T-helper 17 cell (primary cell): ENCODE measurements at regions not wholly inside any gene's neighbourhood (a gene's known extent, or its start where the extent isn't known, plus 50 kb on each side); places are given as distances from the start of the nearest gene placed in this dataset.

ENCODE experiments used
- ATAC-seq: fragments of 150-1000 bp; cut with Tn5 transposase; 2 replicates; pipeline ENCODE4 v1.10.0; 2021; ENCODE audit warnings: mild to moderate bottlenecking, moderate library complexity
- DNase-seq, 3 donors: peaks; one replicate each; pipeline versions ENCODE4 v3.0.0 to v3.0.0-alpha.2; 2020 to 2021
- H3K9me3 ChIP-seq: one replicate; pipeline ENCODE4 v1.7.0; 2013; ENCODE audit warnings: low read length, mild to moderate bottlenecking; ENCODE audit not compliant: control insufficient read depth, poor library complexity, severe bottlenecking
- H3K27ac Mint-ChIP-seq: one replicate; pipeline ENCODE4 v1.8.0; 2022; ENCODE audit warnings: mild to moderate bottlenecking, moderate library complexity, mixed read lengths
- H3K27me3 Mint-ChIP-seq: one replicate; pipeline ENCODE4 v1.8.0; 2022; ENCODE audit warnings: mixed read lengths
- H3K36me3 Mint-ChIP-seq: one replicate; pipeline ENCODE4 v1.8.0; 2022; ENCODE audit warnings: low read depth, mixed read lengths
- H3K4me1 Mint-ChIP-seq: one replicate; pipeline ENCODE4 v1.8.0; 2022; ENCODE audit warnings: mild to moderate bottlenecking, mixed read lengths
- H3K4me3 Mint-ChIP-seq: one replicate; pipeline ENCODE4 v1.8.0; 2022; ENCODE audit warnings: mild to moderate bottlenecking, moderate library complexity, mixed read lengths

DNA sequence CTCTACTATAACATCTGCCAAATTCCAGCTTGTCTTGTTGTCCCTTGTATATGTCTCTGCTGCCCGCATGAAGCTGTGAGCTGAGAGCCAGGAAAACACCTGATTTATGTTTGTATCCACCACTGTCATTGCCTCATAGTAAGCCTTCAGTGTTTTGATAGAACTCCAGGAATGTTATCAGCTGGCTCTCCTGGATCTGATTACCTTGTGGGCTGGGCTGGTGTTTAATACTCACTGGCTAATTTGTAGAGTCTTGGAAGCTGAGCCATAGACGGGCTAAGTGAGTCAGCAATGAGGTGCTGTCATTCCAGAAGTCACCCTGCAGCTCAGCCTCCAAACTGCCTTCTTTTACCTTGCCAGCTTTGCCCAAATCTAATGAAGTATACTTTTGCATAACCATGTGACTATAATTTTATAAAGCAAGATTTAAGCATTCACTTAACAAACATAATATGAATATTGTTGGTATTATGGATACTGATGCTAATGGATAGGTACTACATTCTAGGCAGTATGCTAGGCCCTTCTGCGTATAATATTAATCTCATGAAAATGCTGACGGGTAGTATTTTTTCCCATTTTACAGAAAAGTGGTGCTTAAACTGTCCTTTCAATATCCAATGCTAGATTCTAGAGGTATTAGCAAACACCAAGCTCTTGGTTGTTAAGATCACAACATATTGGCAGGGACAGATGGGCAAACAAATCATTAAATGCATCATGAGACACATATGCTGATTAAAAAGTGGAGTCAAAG, 62.7 kb upstream of the GATA6 start:
- peaks cover 2% of the 10 kb centered on the region for H3K9me3 ChIP-seq
- Mint-ChIP-seq H3K4me1 (no peaks in the 10 kb centered on the region), H3K27ac (no peak overlapping the region), H3K4me3 (no peak overlapping the region), H3K36me3 (peaks cover 3% of the 10 kb centered on the region), H3K27me3 (no peaks in the 10 kb centered on the region)
- DNase-seq (no peak), ATAC-seq (no peak)

- peaks cover 3% of the 10 kb centered on the region for H3K36me3 Mint-ChIP-seq
- H3K27me3 Mint-ChIP-seq: no peaks in the 10 kb centered on the region
- no peaks in the 10 kb centered on the region for H3K4me1 Mint-ChIP-seq
- no peak for DNase-seq
- no peak overlapping the region for H3K27ac Mint-ChIP-seq
- H3K4me3 Mint-ChIP-seq: no peak overlapping the region
- no peaks in the 10 kb centered on the region for H3K9me3 ChIP-seq
- no peak for ATAC-seq
Observed at GRCh38 chr18:22108674-22109073, 60.7 kb upstream of the GATA6 start.

- DNase-seq (no peak), ATAC-seq (no peak)
- peaks cover 3% of the 10 kb centered on the region for H3K36me3 Mint-ChIP-seq
- no peaks in the 10 kb centered on the region for H3K27me3 Mint-ChIP-seq
- no peak overlapping the region for H3K4me3 Mint-ChIP-seq
- no peaks in the 10 kb centered on the region for H3K4me1 Mint-ChIP-seq
- no peak overlapping the region for H3K27ac Mint-ChIP-seq
- H3K9me3 ChIP-seq: no peaks in the 10 kb centered on the region
Observed at GRCh38 chr18:22109535-22109934, 59.9 kb upstream of the GATA6 start.

DNA sequence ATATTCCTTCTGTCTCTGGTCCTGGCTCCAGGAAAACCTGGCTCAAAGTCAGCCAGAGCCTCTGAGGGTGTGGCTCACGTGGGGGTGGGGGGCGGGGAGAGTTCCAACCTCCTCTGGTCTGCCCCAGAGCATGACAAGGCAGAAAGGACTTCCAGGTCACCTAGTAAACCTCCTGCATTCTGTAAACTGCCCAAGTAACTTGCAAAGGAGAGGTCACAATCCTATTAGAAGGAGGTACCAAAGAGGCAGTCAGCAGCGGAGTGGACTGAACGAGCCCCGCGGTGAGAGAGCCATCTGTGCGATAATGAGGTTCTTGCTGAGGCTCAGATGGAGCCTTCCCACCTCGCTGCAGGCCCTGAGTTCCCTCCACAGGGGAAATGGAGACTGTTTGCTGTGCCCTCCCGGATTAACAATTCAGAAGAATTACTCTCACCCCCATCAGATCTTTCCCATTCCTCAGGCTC, 58.9 kb upstream of the GATA6 start:
- H3K9me3 ChIP-seq: no peaks in the 10 kb centered on the region
- Mint-ChIP-seq H3K36me3 (peaks cover 3% of the 10 kb centered on the region), H3K27ac (no peak overlapping the region), H3K4me3 (no peak overlapping the region), H3K27me3 (no peaks in the 10 kb centered on the region), H3K4me1 (no peaks in the 10 kb centered on the region)
- no peak for DNase-seq
- no peak for ATAC-seq

DNA sequence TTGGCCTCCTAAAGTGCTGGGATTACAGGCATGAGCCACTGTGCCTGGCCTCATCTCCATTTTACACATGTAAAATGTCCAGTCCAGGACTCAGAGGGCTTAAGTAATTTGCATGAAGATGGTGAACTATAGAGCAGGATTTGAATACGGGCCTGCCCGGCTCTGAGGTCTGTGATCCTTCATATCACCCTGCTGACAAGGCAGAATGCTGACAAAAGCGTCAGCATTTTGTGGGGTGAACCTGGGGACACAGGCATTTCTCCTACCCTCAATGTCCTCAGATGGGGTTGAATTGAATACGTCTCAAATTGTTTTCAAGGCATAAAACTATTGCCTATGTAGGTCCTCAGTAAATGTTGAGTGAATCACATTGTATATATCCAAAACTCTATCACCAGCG, 57.2 kb upstream of the GATA6 start:
- ATAC-seq (no peak), DNase-seq (no peak)
- Mint-ChIP-seq H3K4me3 (no peak overlapping the region), H3K36me3 (no peaks in the 10 kb centered on the region), H3K4me1 (no peaks in the 10 kb centered on the region), H3K27ac (no peak overlapping the region), H3K27me3 (no peaks in the 10 kb centered on the region)
- no peaks in the 10 kb centered on the region for H3K9me3 ChIP-seq

- H3K4me1 Mint-ChIP-seq: no peaks in the 10 kb centered on the region
- H3K36me3 Mint-ChIP-seq: no peaks in the 10 kb centered on the region
Observed at GRCh38 chr18:22113144-22113844, 56.1 kb upstream of the GATA6 start.

GRCh38 chr18:22114526-22115321, 54.7 kb upstream of the GATA6 start:
- DNase-seq (no peak), ATAC-seq (no peak)
- Mint-ChIP-seq H3K4me3 (no peak overlapping the region), H3K36me3 (no peaks in the 10 kb centered on the region), H3K4me1 (no peaks in the 10 kb centered on the region), H3K27me3 (no peaks in the 10 kb centered on the region), H3K27ac (no peak overlapping the region)
- H3K9me3 ChIP-seq: no peaks in the 10 kb centered on the region

More at GRCh38 chr18:22113144-22113844, 56.1 kb upstream of the GATA6 start:
- Mint-ChIP-seq H3K27ac (no peak overlapping the region), H3K27me3 (no peaks in the 10 kb centered on the region), H3K4me3 (no peak overlapping the region)
- H3K9me3 ChIP-seq: no peaks in the 10 kb centered on the region
- no peak for ATAC-seq
- DNase-seq: no peak

- H3K36me3 Mint-ChIP-seq: no peaks in the 10 kb centered on the region
- no peak overlapping the region for H3K4me3 Mint-ChIP-seq
- no peaks in the 10 kb centered on the region for H3K9me3 ChIP-seq
- H3K27ac Mint-ChIP-seq: no peak overlapping the region
- no peaks in the 10 kb centered on the region for H3K4me1 Mint-ChIP-seq
- H3K27me3 Mint-ChIP-seq: no peaks in the 10 kb centered on the region
- DNase-seq (no peak), ATAC-seq (no peak)
Observed at GRCh38 chr18:22115573-22115972, 53.8 kb upstream of the GATA6 start.
